IMR-90 (cell line): ENCODE measurements at regions not wholly inside any gene's neighbourhood (a gene's known extent, or its start where the extent isn't known, plus 50 kb on each side); places are given as distances from the start of the nearest gene placed in this dataset.

Experiments used
- ATAC-seq: fragments of 200-7000 bp; cut with Tn5 transposase; 2 replicates; pipeline ENCODE4 v1.9.1; 2020; ENCODE audit warnings: low read depth, mild to moderate bottlenecking, moderate library complexity
- BruUV-seq: library from RNA; stranded (reverse); fragments of 400-500 nt; replicated peaks from 2 replicates; lab custom pipeline; 2021; lab: Mats Ljungman, UMichigan
- CTCF ChIA-PET: fragments of 300-600 bp; formaldehyde crosslinking; extraction: SDS; loops from one replicate; lab custom pipeline; 2021; ENCODE audit warnings: antibody characterized with exemption; lab: Yijun Ruan, JAX
- POLR2A ChIA-PET: fragments of 300-600 bp; sonication (Branson Sonifier 250); formaldehyde crosslinking; loops from one replicate; lab custom pipeline; 2022; ENCODE audit warnings: antibody characterized with exemption; ENCODE audit not compliant: unreplicated experiment; lab: Charles Lee
- DNase-seq: peaks from one replicate; pipeline ENCODE4 v3.0.0; 2013
- H2AFZ ChIP-seq: replicated peaks from 2 replicates; pipeline ENCODE3; 2013; ENCODE audit warnings: low read length, mild to moderate bottlenecking; ENCODE audit not compliant: poor library complexity
- H2AK5ac ChIP-seq: 2 replicates; pipeline ENCODE4 v1.6.1; 2013; ENCODE audit warnings: low read depth, low read length, inconsistent platforms
- H2AK9ac ChIP-seq: replicated peaks from 2 replicates; pipeline ENCODE3; 2013; ENCODE audit warnings: mild to moderate bottlenecking, low read depth, low read length, moderate library complexity; ENCODE audit not compliant: poor library complexity
- H2BK120ac ChIP-seq: 2 replicates; pipeline ENCODE4 v1.6.1; 2013; ENCODE audit warnings: low read depth, low read length, inconsistent platforms
- H2BK15ac ChIP-seq: 3 replicates; pipeline ENCODE4 v1.6.1; 2013; ENCODE audit warnings: low read depth, low read length, inconsistent platforms
- H2BK20ac ChIP-seq: 2 replicates; pipeline ENCODE4 v1.6.1; 2013; ENCODE audit warnings: low read depth, mild to moderate bottlenecking, inconsistent platforms, low read length, moderate library complexity
- H2BK5ac ChIP-seq: 2 replicates; pipeline ENCODE4 v1.6.1; 2013; ENCODE audit warnings: mild to moderate bottlenecking, low read depth, low read length, inconsistent platforms; ENCODE audit not compliant: poor library complexity, severe bottlenecking
- H3K14ac ChIP-seq: replicated peaks from 2 replicates; pipeline ENCODE4 v1.6.1; 2013; ENCODE audit warnings: low read depth, low read length, inconsistent platforms
- H3K18ac ChIP-seq: 2 replicates; pipeline ENCODE4 v1.6.1; 2013; ENCODE audit warnings: low read depth, low read length, control low read depth
- H3K23ac ChIP-seq: 2 replicates; pipeline ENCODE4 v1.6.1; 2013; ENCODE audit warnings: low read depth, low read length, inconsistent platforms
- H3K27ac ChIP-seq: 2 replicates; pipeline ENCODE4 v1.5.1; 2013; ENCODE audit warnings: mild to moderate bottlenecking, control low read depth, low read length; ENCODE audit not compliant: insufficient read depth
- H3K27me3 ChIP-seq: 2 replicates; pipeline ENCODE4 v1.6.1; 2013; ENCODE audit warnings: low read length; ENCODE audit not compliant: control insufficient read depth, insufficient read depth
- H3K36me3 ChIP-seq: 2 replicates; pipeline ENCODE4 v1.6.1; 2013; ENCODE audit warnings: low read length, mixed read lengths; ENCODE audit not compliant: control insufficient read depth, insufficient read depth
- H3K4ac ChIP-seq: 2 replicates; pipeline ENCODE4 v1.6.1; 2013; ENCODE audit warnings: low read depth, low read length, inconsistent platforms
- H3K4me1 ChIP-seq: 2 replicates; pipeline ENCODE4 v1.6.1; 2013; ENCODE audit warnings: low read length, mixed read lengths; ENCODE audit not compliant: control insufficient read depth, insufficient read depth
- H3K4me2 ChIP-seq: 2 replicates; pipeline ENCODE4 v1.6.1; 2013; ENCODE audit warnings: low read depth, mild to moderate bottlenecking, control low read depth, low read length, moderate library complexity
- H3K4me3 ChIP-seq: 2 replicates; pipeline ENCODE4 v1.5.1; 2013; ENCODE audit warnings: low read depth, mild to moderate bottlenecking, control low read depth, low read length, moderate library complexity; ENCODE audit not compliant: insufficient read depth
- H3K56ac ChIP-seq: 2 replicates; pipeline ENCODE4 v1.6.1; 2013; ENCODE audit warnings: low read length, inconsistent platforms; ENCODE audit not compliant: insufficient read depth; ENCODE audit errors: extremely low read depth
- H3K79me1 ChIP-seq, 2 experiments: 2 replicates each; pipeline ENCODE4 v1.6.1; 2013; ENCODE audit warnings: low read length in 2 of 2, inconsistent platforms in 1 of 2, low read depth in 1 of 2
- H3K9ac ChIP-seq: 2 replicates; pipeline ENCODE4 v1.6.1; 2013; ENCODE audit warnings: low read depth, low read length, control low read depth
- H3K9me1 ChIP-seq: 2 replicates; pipeline ENCODE4 v1.6.1; 2013; ENCODE audit warnings: low read length, inconsistent platforms; ENCODE audit not compliant: insufficient read depth
- H3K9me3 ChIP-seq: 2 replicates; pipeline ENCODE4 v1.6.1; 2013; ENCODE audit warnings: low read length; ENCODE audit not compliant: control insufficient read depth, insufficient read depth
- H4K20me1 ChIP-seq: 2 replicates; pipeline ENCODE4 v1.6.1; 2013; ENCODE audit warnings: low read length, inconsistent platforms; ENCODE audit not compliant: insufficient read depth
- H4K5ac ChIP-seq: 2 replicates; pipeline ENCODE4 v1.6.1; 2013; ENCODE audit warnings: mild to moderate bottlenecking, low read depth, low read length, control low read depth
- H4K8ac ChIP-seq, 2 experiments: 2 replicates each; pipeline ENCODE4 v1.6.1; 2013; ENCODE audit warnings: low read depth in 2 of 2, low read length in 2 of 2, control low read depth in 1 of 2, inconsistent platforms in 1 of 2
- H4K91ac ChIP-seq: 2 replicates; pipeline ENCODE4 v1.6.1; 2013; ENCODE audit warnings: low read depth, low read length, inconsistent platforms; ENCODE audit not compliant: insufficient read depth
- BHLHE40 ChIP-seq: fragments of 150-350 bp; IDR thresholded peaks from 2 replicates; pipeline ENCODE4 v1.6.1; 2016; ENCODE audit warnings: mild to moderate bottlenecking, low read depth, low read length
- CEBPB ChIP-seq: IDR thresholded peaks from 2 replicates; pipeline ENCODE4 v1.6.1; 2012; ENCODE audit warnings: low read depth, low read length, improper control_type of control experiment
- CHD1 ChIP-seq: IDR thresholded peaks from 2 replicates; pipeline ENCODE4 v1.6.1; 2012; ENCODE audit warnings: low read depth, low read length, improper control_type of control experiment
- CTCF ChIP-seq: conservative IDR thresholded peaks from 2 replicates; pipeline ENCODE4 v1.5.1; 2012; ENCODE audit warnings: mild to moderate bottlenecking, low read depth, low read length, improper control_type of control experiment
- ELK1 ChIP-seq: fragments of 150-350 bp; IDR thresholded peaks from 2 replicates; pipeline ENCODE4 v1.6.1; 2016; ENCODE audit warnings: low read depth, mild to moderate bottlenecking, low read length, moderate library complexity, borderline replicate concordance
- FOS ChIP-seq: fragments of 150-350 bp; IDR thresholded peaks from 2 replicates; pipeline ENCODE4 v1.6.1; 2016; ENCODE audit warnings: low read depth, low read length
- MAFK ChIP-seq: IDR thresholded peaks from 2 replicates; pipeline ENCODE4 v1.6.1; 2012; ENCODE audit warnings: low read depth, low read length, improper control_type of control experiment
- MAZ ChIP-seq: IDR thresholded peaks from 2 replicates; pipeline ENCODE4 v1.6.1; 2012; ENCODE audit warnings: low read depth, mild to moderate bottlenecking, low read length, improper control_type of control experiment, moderate library complexity, borderline replicate concordance
- MXI1 ChIP-seq: IDR thresholded peaks from 2 replicates; pipeline ENCODE4 v1.6.1; 2012; ENCODE audit warnings: low read depth, mild to moderate bottlenecking, low read length, moderate library complexity, borderline replicate concordance
- NFE2L2 ChIP-seq: fragments of 150-350 bp; IDR thresholded peaks from 2 replicates; pipeline ENCODE4 v1.6.1; 2016; ENCODE audit warnings: low read depth, mild to moderate bottlenecking, low read length
- POLR2A ChIP-seq: IDR thresholded peaks from 2 replicates; pipeline ENCODE4 v1.6.1; 2012; ENCODE audit warnings: mild to moderate bottlenecking, low read depth, low read length
- RAD21 ChIP-seq: IDR thresholded peaks from 2 replicates; pipeline ENCODE4 v1.6.1; 2012; ENCODE audit warnings: low read length, improper control_type of control experiment
- RCOR1 ChIP-seq: IDR thresholded peaks from 2 replicates; pipeline ENCODE4 v1.6.1; 2012; ENCODE audit warnings: mild to moderate bottlenecking, low read length, improper control_type of control experiment; ENCODE audit not compliant: insufficient replicate concordance
- RFX5 ChIP-seq: IDR thresholded peaks from 2 replicates; pipeline ENCODE4 v1.8.0; 2012; ENCODE audit warnings: low read depth, mild to moderate bottlenecking, low read length, moderate library complexity
- SMC3 ChIP-seq: fragments of 150-350 bp; IDR thresholded peaks from 2 replicates; pipeline ENCODE4 v1.6.1; 2016; ENCODE audit warnings: low read depth, mild to moderate bottlenecking, antibody characterized with exemption, low read length, moderate library complexity
- USF2 ChIP-seq: fragments of 150-350 bp; IDR thresholded peaks from 2 replicates; pipeline ENCODE4 v1.6.1; 2017; ENCODE audit warnings: mild to moderate bottlenecking, antibody characterized with exemption, low read length, low read depth
- WGBS, 2 experiments: methylation state at CpG; one replicate each; pipeline versions ENCODE4 v1.1.5 to v1.1.7; 2013; ENCODE audit warnings: missing lambda C conversion rate in 2 of 2; ENCODE audit not compliant: insufficient read length in 1 of 2; ENCODE audit errors: extremely low coverage in 2 of 2; 5-methylcytosine and 5-hydroxymethylcytosine counted together
- dilution Hi-C: fragments of 300-500 bp; cut with HindIII; formaldehyde crosslinking; loops from one replicate; pipeline ENCODE4 v1.14.3; 2018; ENCODE audit warnings: low sequenced_read_pairs; ENCODE audit not compliant: unreplicated experiment
- in situ Hi-C: fragments of 300-500 bp; cut with MboI; formaldehyde crosslinking; loops from 3 replicates; pipeline ENCODE4 v1.14.3; 2019; ENCODE audit warnings: low sequenced_read_pairs, inconsistent platforms, mixed read lengths
- intact Hi-C: fragments of 100-400 bp; cut with micrococcal nuclease; formaldehyde crosslinking; loops from 2 replicates; pipeline ENCODE4 v1.10.0; 2022

GRCh38 chr19:29320086-29320485 is 107.1 kb upstream of the UQCRFS1 start:
- no peak overlapping the region for H4K8ac ChIP-seq
- POLR2A ChIA-PET, result no interaction called here
- no peak overlapping the region for H3K4me3 ChIP-seq
- no peak overlapping the region for H2AK9ac ChIP-seq
- intact Hi-C loops (no loop called here), dilution Hi-C loops (no loop called here), in situ Hi-C loops (no loop called here)
- no peak overlapping the region for H2BK20ac ChIP-seq
- no CpG with 5 or more reads among the region's 5 CpGs for WGBS, 2 experiments
- H3K14ac ChIP-seq, result no peak overlapping the region
- H2BK120ac ChIP-seq, result no peak overlapping the region
- no peak overlapping the region for H2BK15ac ChIP-seq
- H4K20me1 ChIP-seq, result no peaks in the 10 kb centered on the region
- H3K23ac ChIP-seq, result no peak overlapping the region
- H2BK5ac ChIP-seq, result no peak overlapping the region
- BruUV-seq, result no TSS peak
- no peaks in the 10 kb centered on the region for H3K9me1 ChIP-seq
- H3K27me3 ChIP-seq, result no peaks in the 10 kb centered on the region
- CTCF ChIA-PET, result no interaction called here
- no peak overlapping the region for H3K27ac ChIP-seq
- no peak overlapping the region for H3K4ac ChIP-seq
- H3K4me1 ChIP-seq, result no peaks in the 10 kb centered on the region
- no peaks in the 10 kb centered on the region for H3K79me1 ChIP-seq
- no peaks in the 10 kb centered on the region for H3K36me3 ChIP-seq
- no peak for TF ChIP-seq SMC3
- no peak for TF ChIP-seq CTCF
- no peak for TF ChIP-seq POLR2A
- TF ChIP-seq CEBPB, result no peak
- TF ChIP-seq MXI1, result no peak
- TF ChIP-seq MAZ, result no peak
- TF ChIP-seq NFE2L2, result no peak
- no peak for TF ChIP-seq BHLHE40
- TF ChIP-seq RFX5, result no peak
- TF ChIP-seq FOS, result no peak
- TF ChIP-seq USF2, result no peak
- TF ChIP-seq RCOR1, result no peak
- no peak for TF ChIP-seq ELK1
- TF ChIP-seq MAFK, result no peak
- TF ChIP-seq CHD1, result no peak
- no peak for TF ChIP-seq RAD21
- H3K18ac ChIP-seq, result no peak overlapping the region
- ATAC-seq (no peak), DNase-seq (no peak)
- no peak overlapping the region for H4K91ac ChIP-seq
- H3K56ac ChIP-seq, result no peak overlapping the region
- H3K9ac ChIP-seq, result no peak overlapping the region
- H2AK5ac ChIP-seq, result no peak overlapping the region
- no peak overlapping the region for H4K5ac ChIP-seq
- peaks cover 5% of the 10 kb centered on the region; the same call in 1 of the 2 replicates for H3K9me3 ChIP-seq
- no peak overlapping the region for H2AFZ ChIP-seq
- H3K4me2 ChIP-seq, result no peak overlapping the region
